ENCODE measurements at regions not wholly inside any gene's neighbourhood (a gene's known extent, or its start where the extent isn't known, plus 50 kb on each side); places are given as distances from the start of the nearest gene placed in this dataset.
A peak's percentile ranks its signal among the peaks of the same experiment; 100 is the strongest.

- 63% methylated on average over 1 of the region's 1 CpG for WGBS (ENCODE audit: insufficient coverage, low coverage, low lambda C conversion rate, missing lambda C conversion rate)
- DNase-seq (no peak), ATAC-seq (no peak)
- TF ChIP-seq CTCF (IDR thresholded peaks at IDR 0.05), result no peak
- no peak for TF ChIP-seq POLR2A (IDR thresholded peaks at IDR 0.05)
- no peaks in the 10 kb centered on the region for H3K9me3 ChIP-seq
- no peaks in the 10 kb centered on the region for H3K4me1 ChIP-seq
- no peaks in the 10 kb centered on the region for H3K27me3 ChIP-seq
- H3K27ac ChIP-seq, result no peak overlapping the region
- no peak overlapping the region for H3K4me3 ChIP-seq
- intact Hi-C loops (cut with DNase I), result no loop called here
- no peaks in the 10 kb centered on the region for H3K36me3 ChIP-seq
These were observed 815.5 kb downstream of the KLHL13 start for GRCh38 chrX:117301086-117301485.

- intact Hi-C loops (cut with DNase I), result no loop called here
- no peak overlapping the region for H3K4me3 ChIP-seq
- DNase-seq (no peak), ATAC-seq (no peak)
- no peaks in the 10 kb centered on the region for H3K4me1 ChIP-seq
- H3K36me3 ChIP-seq, result no peaks in the 10 kb centered on the region
- TF ChIP-seq POLR2A (IDR thresholded peaks at IDR 0.05), result no peak
- no peaks in the 10 kb centered on the region for H3K27me3 ChIP-seq
- no peak overlapping the region for H3K27ac ChIP-seq
- 35% methylated on average over 1 of the region's 1 CpG for WGBS (ENCODE audit: insufficient coverage, low coverage, low lambda C conversion rate, missing lambda C conversion rate)
- H3K9me3 ChIP-seq, result no peaks in the 10 kb centered on the region
These were observed 824.9 kb downstream of the KLHL13 start for GRCh38 chrX:117291760-117292159.

GRCh38 chrX:117274965-117275364 lies 812.2 kb upstream of the CT83 start:
- 75% methylated on average over 4 of the region's 4 CpGs for WGBS (ENCODE audit: insufficient coverage, low coverage, low lambda C conversion rate, missing lambda C conversion rate)

More at GRCh38 chrX:117274965-117275364, 812.2 kb upstream of the CT83 start:
- Histone ChIP-seq H3K4me3 (no peak overlapping the region), H3K4me1 (no peaks in the 10 kb centered on the region), H3K27ac (no peak overlapping the region), H3K36me3 (no peaks in the 10 kb centered on the region), H3K9me3 (no peaks in the 10 kb centered on the region), H3K27me3 (no peaks in the 10 kb centered on the region)
- DNase-seq (no peak), ATAC-seq (peak in 2 of 4 donors; percentile 31 to 70)
- TF ChIP-seq CTCF (IDR thresholded peaks at IDR 0.05) (no peak), POLR2A (IDR thresholded peaks at IDR 0.05) (no peak)
- intact Hi-C loops (cut with DNase I), result no loop called here

Small RNA genes in the stretch of these regions (small RNA-seq; reads per million reads assigned to genes)
- gene AC005002.2, result 0 reads per million in 2 experiments

Measured in right lobe of liver (tissue), 6 donors.